ENCODE measurements at regions not wholly inside any gene's neighbourhood (a gene's known extent, or its start where the extent isn't known, plus 50 kb on each side); places are given as distances from the start of the nearest gene placed in this dataset.

DNA sequence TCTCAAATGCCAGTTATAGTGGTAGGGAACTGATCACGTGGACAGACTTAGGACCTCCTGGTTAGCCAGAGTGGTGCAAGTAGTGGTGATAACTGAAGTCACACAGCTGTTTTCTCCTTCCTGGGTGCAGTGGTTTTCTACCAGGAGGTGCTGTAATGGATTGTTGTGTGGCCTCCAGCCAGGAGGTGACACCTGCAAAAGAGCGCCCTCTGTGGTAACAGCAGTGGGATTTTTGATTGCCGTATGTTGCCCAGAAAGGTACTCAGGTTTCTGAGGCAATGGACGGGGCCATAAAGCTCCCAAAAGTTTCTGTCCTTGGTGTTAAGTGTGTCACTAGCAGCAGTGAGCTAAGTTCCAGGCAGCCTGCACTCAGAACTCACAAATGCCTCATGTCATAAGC lies 1358.1 kb upstream of the DDX18 start:
- TF ChIP-seq, protein P1, sequence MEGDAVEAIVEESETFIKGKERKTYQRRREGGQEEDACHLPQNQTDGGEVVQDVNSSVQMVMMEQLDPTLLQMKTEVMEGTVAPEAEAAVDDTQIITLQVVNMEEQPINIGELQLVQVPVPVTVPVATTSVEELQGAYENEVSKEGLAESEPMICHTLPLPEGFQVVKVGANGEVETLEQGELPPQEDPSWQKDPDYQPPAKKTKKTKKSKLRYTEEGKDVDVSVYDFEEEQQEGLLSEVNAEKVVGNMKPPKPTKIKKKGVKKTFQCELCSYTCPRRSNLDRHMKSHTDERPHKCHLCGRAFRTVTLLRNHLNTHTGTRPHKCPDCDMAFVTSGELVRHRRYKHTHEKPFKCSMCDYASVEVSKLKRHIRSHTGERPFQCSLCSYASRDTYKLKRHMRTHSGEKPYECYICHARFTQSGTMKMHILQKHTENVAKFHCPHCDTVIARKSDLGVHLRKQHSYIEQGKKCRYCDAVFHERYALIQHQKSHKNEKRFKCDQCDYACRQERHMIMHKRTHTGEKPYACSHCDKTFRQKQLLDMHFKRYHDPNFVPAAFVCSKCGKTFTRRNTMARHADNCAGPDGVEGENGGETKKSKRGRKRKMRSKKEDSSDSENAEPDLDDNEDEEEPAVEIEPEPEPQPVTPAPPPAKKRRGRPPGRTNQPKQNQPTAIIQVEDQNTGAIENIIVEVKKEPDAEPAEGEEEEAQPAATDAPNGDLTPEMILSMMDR (IDR thresholded peaks at IDR 0.05; ENCODE audit: low read depth, low read length, missing input control) = no peak
- TF ChIP-seq EGR1 (IDR thresholded peaks at IDR 0.05; ENCODE audit: low read depth in 2 of 2) (no peak), SP1 (IDR thresholded peaks at IDR 0.05) (no peak), JUND (IDR thresholded peaks at IDR 0.05) (no peak), HNF4G (IDR thresholded peaks at IDR 0.05) (no peak), TAF1 (conservative IDR thresholded peaks at IDR 0.05) (no peak), FOXA1 (IDR thresholded peaks at IDR 0.05) (no peak), NR2F2 (IDR thresholded peaks at IDR 0.05) (no peak), GABPA (IDR thresholded peaks at IDR 0.05 in 1 of 2, conservative IDR thresholded peaks at IDR 0.05 in 1 of 2) (no peak)
- TF ChIP-seq, protein P2, sequence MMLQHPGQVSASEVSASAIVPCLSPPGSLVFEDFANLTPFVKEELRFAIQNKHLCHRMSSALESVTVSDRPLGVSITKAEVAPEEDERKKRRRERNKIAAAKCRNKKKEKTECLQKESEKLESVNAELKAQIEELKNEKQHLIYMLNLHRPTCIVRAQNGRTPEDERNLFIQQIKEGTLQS (IDR thresholded peaks at IDR 0.05) = no peak
- TF ChIP-seq, protein P3, sequence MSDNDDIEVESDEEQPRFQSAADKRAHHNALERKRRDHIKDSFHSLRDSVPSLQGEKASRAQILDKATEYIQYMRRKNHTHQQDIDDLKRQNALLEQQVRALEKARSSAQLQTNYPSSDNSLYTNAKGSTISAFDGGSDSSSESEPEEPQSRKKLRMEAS (IDR thresholded peaks at IDR 0.05) = no peak
- TF ChIP-seq, protein P4, sequence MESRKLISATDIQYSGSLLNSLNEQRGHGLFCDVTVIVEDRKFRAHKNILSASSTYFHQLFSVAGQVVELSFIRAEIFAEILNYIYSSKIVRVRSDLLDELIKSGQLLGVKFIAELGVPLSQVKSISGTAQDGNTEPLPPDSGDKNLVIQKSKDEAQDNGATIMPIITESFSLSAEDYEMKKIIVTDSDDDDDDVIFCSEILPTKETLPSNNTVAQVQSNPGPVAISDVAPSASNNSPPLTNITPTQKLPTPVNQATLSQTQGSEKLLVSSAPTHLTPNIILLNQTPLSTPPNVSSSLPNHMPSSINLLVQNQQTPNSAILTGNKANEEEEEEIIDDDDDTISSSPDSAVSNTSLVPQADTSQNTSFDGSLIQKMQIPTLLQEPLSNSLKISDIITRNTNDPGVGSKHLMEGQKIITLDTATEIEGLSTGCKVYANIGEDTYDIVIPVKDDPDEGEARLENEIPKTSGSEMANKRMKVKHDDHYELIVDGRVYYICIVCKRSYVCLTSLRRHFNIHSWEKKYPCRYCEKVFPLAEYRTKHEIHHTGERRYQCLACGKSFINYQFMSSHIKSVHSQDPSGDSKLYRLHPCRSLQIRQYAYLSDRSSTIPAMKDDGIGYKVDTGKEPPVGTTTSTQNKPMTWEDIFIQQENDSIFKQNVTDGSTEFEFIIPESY (IDR thresholded peaks at IDR 0.05) = no peak
